IMR-90 (cell line): ENCODE measurements at regions not wholly inside any gene's neighbourhood (a gene's known extent, or its start where the extent isn't known, plus 50 kb on each side); places are given as distances from the start of the nearest gene placed in this dataset.

Source experiments
- ATAC-seq: fragments of 200-7000 bp; cut with Tn5 transposase; 2 replicates; pipeline ENCODE4 v1.9.1; 2020; ENCODE audit warnings: low read depth, mild to moderate bottlenecking, moderate library complexity
- BruUV-seq: library from RNA; stranded (reverse); fragments of 400-500 nt; replicated peaks from 2 replicates; lab custom pipeline; 2021; lab: Mats Ljungman, UMichigan
- CTCF ChIA-PET: fragments of 300-600 bp; formaldehyde crosslinking; extraction: SDS; loops from one replicate; lab custom pipeline; 2021; ENCODE audit warnings: antibody characterized with exemption; lab: Yijun Ruan, JAX
- POLR2A ChIA-PET: fragments of 300-600 bp; sonication (Branson Sonifier 250); formaldehyde crosslinking; loops from one replicate; lab custom pipeline; 2022; ENCODE audit warnings: antibody characterized with exemption; ENCODE audit not compliant: unreplicated experiment; lab: Charles Lee
- DNase-seq: peaks from one replicate; pipeline ENCODE4 v3.0.0; 2013
- H2AFZ ChIP-seq: replicated peaks from 2 replicates; pipeline ENCODE3; 2013; ENCODE audit warnings: low read length, mild to moderate bottlenecking; ENCODE audit not compliant: poor library complexity
- H2AK5ac ChIP-seq: 2 replicates; pipeline ENCODE4 v1.6.1; 2013; ENCODE audit warnings: low read depth, low read length, inconsistent platforms
- H2AK9ac ChIP-seq: replicated peaks from 2 replicates; pipeline ENCODE3; 2013; ENCODE audit warnings: mild to moderate bottlenecking, low read depth, low read length, moderate library complexity; ENCODE audit not compliant: poor library complexity
- H2BK120ac ChIP-seq: 2 replicates; pipeline ENCODE4 v1.6.1; 2013; ENCODE audit warnings: low read depth, low read length, inconsistent platforms
- H2BK15ac ChIP-seq: 3 replicates; pipeline ENCODE4 v1.6.1; 2013; ENCODE audit warnings: low read depth, low read length, inconsistent platforms
- H2BK20ac ChIP-seq: 2 replicates; pipeline ENCODE4 v1.6.1; 2013; ENCODE audit warnings: low read depth, mild to moderate bottlenecking, inconsistent platforms, low read length, moderate library complexity
- H2BK5ac ChIP-seq: 2 replicates; pipeline ENCODE4 v1.6.1; 2013; ENCODE audit warnings: mild to moderate bottlenecking, low read depth, low read length, inconsistent platforms; ENCODE audit not compliant: poor library complexity, severe bottlenecking
- H3K14ac ChIP-seq: replicated peaks from 2 replicates; pipeline ENCODE4 v1.6.1; 2013; ENCODE audit warnings: low read depth, low read length, inconsistent platforms
- H3K18ac ChIP-seq: 2 replicates; pipeline ENCODE4 v1.6.1; 2013; ENCODE audit warnings: low read depth, low read length, control low read depth
- H3K23ac ChIP-seq: 2 replicates; pipeline ENCODE4 v1.6.1; 2013; ENCODE audit warnings: low read depth, low read length, inconsistent platforms
- H3K27ac ChIP-seq: 2 replicates; pipeline ENCODE4 v1.5.1; 2013; ENCODE audit warnings: mild to moderate bottlenecking, control low read depth, low read length; ENCODE audit not compliant: insufficient read depth
- H3K27me3 ChIP-seq: 2 replicates; pipeline ENCODE4 v1.6.1; 2013; ENCODE audit warnings: low read length; ENCODE audit not compliant: control insufficient read depth, insufficient read depth
- H3K36me3 ChIP-seq: 2 replicates; pipeline ENCODE4 v1.6.1; 2013; ENCODE audit warnings: low read length, mixed read lengths; ENCODE audit not compliant: control insufficient read depth, insufficient read depth
- H3K4ac ChIP-seq: 2 replicates; pipeline ENCODE4 v1.6.1; 2013; ENCODE audit warnings: low read depth, low read length, inconsistent platforms
- H3K4me1 ChIP-seq: 2 replicates; pipeline ENCODE4 v1.6.1; 2013; ENCODE audit warnings: low read length, mixed read lengths; ENCODE audit not compliant: control insufficient read depth, insufficient read depth
- H3K4me2 ChIP-seq: 2 replicates; pipeline ENCODE4 v1.6.1; 2013; ENCODE audit warnings: low read depth, mild to moderate bottlenecking, control low read depth, low read length, moderate library complexity
- H3K4me3 ChIP-seq: 2 replicates; pipeline ENCODE4 v1.5.1; 2013; ENCODE audit warnings: low read depth, mild to moderate bottlenecking, control low read depth, low read length, moderate library complexity; ENCODE audit not compliant: insufficient read depth
- H3K56ac ChIP-seq: 2 replicates; pipeline ENCODE4 v1.6.1; 2013; ENCODE audit warnings: low read length, inconsistent platforms; ENCODE audit not compliant: insufficient read depth; ENCODE audit errors: extremely low read depth
- H3K79me1 ChIP-seq, 2 experiments: 2 replicates each; pipeline ENCODE4 v1.6.1; 2013; ENCODE audit warnings: low read length in 2 of 2, inconsistent platforms in 1 of 2, low read depth in 1 of 2
- H3K9ac ChIP-seq: 2 replicates; pipeline ENCODE4 v1.6.1; 2013; ENCODE audit warnings: low read depth, low read length, control low read depth
- H3K9me1 ChIP-seq: 2 replicates; pipeline ENCODE4 v1.6.1; 2013; ENCODE audit warnings: low read length, inconsistent platforms; ENCODE audit not compliant: insufficient read depth
- H3K9me3 ChIP-seq: 2 replicates; pipeline ENCODE4 v1.6.1; 2013; ENCODE audit warnings: low read length; ENCODE audit not compliant: control insufficient read depth, insufficient read depth
- H4K20me1 ChIP-seq: 2 replicates; pipeline ENCODE4 v1.6.1; 2013; ENCODE audit warnings: low read length, inconsistent platforms; ENCODE audit not compliant: insufficient read depth
- H4K5ac ChIP-seq: 2 replicates; pipeline ENCODE4 v1.6.1; 2013; ENCODE audit warnings: mild to moderate bottlenecking, low read depth, low read length, control low read depth
- H4K8ac ChIP-seq, 2 experiments: 2 replicates each; pipeline ENCODE4 v1.6.1; 2013; ENCODE audit warnings: low read depth in 2 of 2, low read length in 2 of 2, control low read depth in 1 of 2, inconsistent platforms in 1 of 2
- H4K91ac ChIP-seq: 2 replicates; pipeline ENCODE4 v1.6.1; 2013; ENCODE audit warnings: low read depth, low read length, inconsistent platforms; ENCODE audit not compliant: insufficient read depth
- BHLHE40 ChIP-seq: fragments of 150-350 bp; IDR thresholded peaks from 2 replicates; pipeline ENCODE4 v1.6.1; 2016; ENCODE audit warnings: mild to moderate bottlenecking, low read depth, low read length
- CTCF ChIP-seq: conservative IDR thresholded peaks from 2 replicates; pipeline ENCODE4 v1.5.1; 2012; ENCODE audit warnings: mild to moderate bottlenecking, low read depth, low read length, improper control_type of control experiment
- ELK1 ChIP-seq: fragments of 150-350 bp; IDR thresholded peaks from 2 replicates; pipeline ENCODE4 v1.6.1; 2016; ENCODE audit warnings: low read depth, mild to moderate bottlenecking, low read length, moderate library complexity, borderline replicate concordance
- dilution Hi-C: fragments of 300-500 bp; cut with HindIII; formaldehyde crosslinking; loops from one replicate; pipeline ENCODE4 v1.14.3; 2018; ENCODE audit warnings: low sequenced_read_pairs; ENCODE audit not compliant: unreplicated experiment
- in situ Hi-C: fragments of 300-500 bp; cut with MboI; formaldehyde crosslinking; loops from 3 replicates; pipeline ENCODE4 v1.14.3; 2019; ENCODE audit warnings: low sequenced_read_pairs, inconsistent platforms, mixed read lengths
- intact Hi-C: fragments of 100-400 bp; cut with micrococcal nuclease; formaldehyde crosslinking; loops from 2 replicates; pipeline ENCODE4 v1.10.0; 2022

GRCh38 chr5:100452126-100452525 is 83.0 kb upstream of the FAM174A start:
- no peaks in the 10 kb centered on the region for H4K20me1 ChIP-seq
- dilution Hi-C loops: no loop called here
- no peaks in the 10 kb centered on the region for H3K36me3 ChIP-seq
- no TSS peak for BruUV-seq
- H3K4me2 ChIP-seq: no peak overlapping the region
- DNase-seq (no peak), ATAC-seq (no peak)
- no peak overlapping the region for H2BK120ac ChIP-seq
- H2BK5ac ChIP-seq: no peak overlapping the region
- no peak overlapping the region for H3K14ac ChIP-seq
- no peak overlapping the region for H4K5ac ChIP-seq
- no peak overlapping the region for H4K91ac ChIP-seq
- intact Hi-C loops: no loop called here
- ChIA-PET CTCF (no interaction called here), POLR2A (no interaction called here)
- no peak overlapping the region for H3K23ac ChIP-seq
- in situ Hi-C loops: no loop called here
- H3K56ac ChIP-seq: no peak overlapping the region
- no peak overlapping the region for H3K27ac ChIP-seq
- no peak overlapping the region for H2AFZ ChIP-seq
- no peak overlapping the region for H2BK20ac ChIP-seq
- H4K8ac ChIP-seq: no peak overlapping the region
- TF ChIP-seq ELK1 (no peak), BHLHE40 (no peak), CTCF (no peak)
- H3K4me1 ChIP-seq: no peaks in the 10 kb centered on the region
- no peaks in the 10 kb centered on the region for H3K27me3 ChIP-seq
- no peak overlapping the region for H3K9ac ChIP-seq
- no peaks in the 10 kb centered on the region for H3K9me1 ChIP-seq
- H2BK15ac ChIP-seq: no peak overlapping the region
- no peaks in the 10 kb centered on the region for H3K9me3 ChIP-seq
- no peak overlapping the region for H3K18ac ChIP-seq
- no peak overlapping the region for H3K4me3 ChIP-seq
- no peak overlapping the region for H2AK9ac ChIP-seq
- H2AK5ac ChIP-seq: no peak overlapping the region
- no peaks in the 10 kb centered on the region for H3K79me1 ChIP-seq
- no peak overlapping the region for H3K4ac ChIP-seq
